Stimulated activated CD8-positive, alpha-beta memory T cell treated with anti-CD3 and anti-CD28 coated beads, Interleukin-15, amount 100 ng/mL, for 4 hours (primary cell): ENCODE measurements at regions not wholly inside any gene's neighbourhood (a gene's known extent, or its start where the extent isn't known, plus 50 kb on each side); places are given as distances from the start of the nearest gene placed in this dataset.

Experiments used
- DNase-seq, 2 donors: peaks; one replicate each; pipeline ENCODE4 v3.0.0-alpha.2; 2020; ENCODE audit warnings: low read depth in 2 of 2

- DNase-seq: no peak
Observed at GRCh38 chr18:40079786-40080185, 1875.2 kb upstream of the PIK3C3 start.

DNA sequence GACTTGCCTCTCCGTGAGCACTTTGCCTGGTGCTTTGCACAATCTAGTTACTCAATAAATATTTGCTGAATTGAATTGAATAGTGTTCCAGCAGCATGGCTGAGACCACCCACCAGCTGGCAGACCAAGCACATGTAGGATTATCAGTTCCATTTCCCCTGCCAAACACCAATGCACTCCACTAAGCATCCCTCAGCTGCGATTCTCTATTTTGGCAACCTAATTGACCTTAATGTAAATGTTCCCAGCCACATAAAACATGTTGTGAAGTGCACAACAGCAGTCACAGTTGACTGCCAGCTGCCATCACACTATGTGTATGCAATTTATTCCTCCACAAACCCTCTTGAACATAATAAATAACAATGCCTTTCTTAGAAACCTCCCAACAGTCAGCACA lies 1879.4 kb upstream of the PIK3C3 start:
- DNase-seq: no peak

DNA sequence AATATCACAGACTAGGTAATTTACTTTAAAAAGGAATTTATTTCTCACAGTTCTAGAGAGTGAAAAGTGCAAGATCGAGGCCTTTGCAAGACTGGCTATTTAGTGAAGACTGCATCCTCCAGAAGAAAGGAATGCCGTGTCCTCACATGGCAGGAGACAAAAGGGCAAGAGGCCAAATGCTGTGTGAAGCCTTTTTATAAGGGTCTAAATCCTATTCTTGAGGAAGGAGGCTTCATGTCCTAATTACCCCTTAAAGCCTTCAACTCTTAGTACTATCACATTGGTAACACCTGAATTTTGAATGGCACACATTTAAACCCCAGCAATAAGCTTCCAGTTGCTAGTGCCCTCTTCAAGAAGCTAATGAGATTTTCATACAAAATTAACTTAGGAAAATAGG lies 1882.3 kb upstream of the PIK3C3 start:
- DNase-seq: no peak

DNA sequence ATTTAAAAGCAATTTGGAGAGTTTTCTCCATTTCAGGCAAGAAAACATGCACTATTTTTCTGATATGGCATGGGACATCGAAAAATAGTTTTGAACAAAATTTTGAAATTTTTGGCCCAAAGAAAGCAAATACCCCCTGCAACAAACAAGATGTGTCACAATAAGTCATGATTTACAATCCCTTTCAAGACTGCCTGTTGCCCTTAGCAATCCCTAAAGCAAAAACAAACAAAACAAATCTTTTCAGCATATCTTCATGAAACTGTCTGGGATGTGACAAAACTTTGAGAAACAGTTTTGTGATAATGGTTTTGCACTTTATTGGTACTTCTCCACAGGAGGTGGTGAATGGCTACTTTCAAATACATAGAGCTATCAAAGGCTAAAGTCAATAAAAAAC lies 1888.7 kb upstream of the PIK3C3 start:
- DNase-seq: no peak

DNA sequence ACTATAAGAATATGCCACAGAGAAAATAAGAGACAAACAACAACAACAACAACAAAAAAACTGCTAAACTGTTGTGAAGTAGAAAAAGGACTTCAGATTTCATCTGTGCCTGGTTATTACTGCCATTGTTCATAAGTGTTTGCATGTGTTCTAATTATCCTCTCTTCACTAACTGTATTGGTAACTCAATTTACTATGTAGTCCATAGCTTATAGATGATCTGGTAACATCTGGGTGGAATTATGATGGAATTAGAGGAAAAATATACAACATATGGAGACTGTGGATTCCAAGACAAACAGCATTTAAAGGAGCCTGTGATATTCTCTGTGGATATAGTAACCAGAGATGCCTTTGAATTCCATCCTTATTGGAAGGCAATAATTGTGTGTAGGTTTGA lies 1891.5 kb upstream of the PIK3C3 start:
- no peak for DNase-seq

- no peak for DNase-seq
Observed at GRCh38 chr18:40061086-40061485, 1893.9 kb upstream of the PIK3C3 start.

DNA sequence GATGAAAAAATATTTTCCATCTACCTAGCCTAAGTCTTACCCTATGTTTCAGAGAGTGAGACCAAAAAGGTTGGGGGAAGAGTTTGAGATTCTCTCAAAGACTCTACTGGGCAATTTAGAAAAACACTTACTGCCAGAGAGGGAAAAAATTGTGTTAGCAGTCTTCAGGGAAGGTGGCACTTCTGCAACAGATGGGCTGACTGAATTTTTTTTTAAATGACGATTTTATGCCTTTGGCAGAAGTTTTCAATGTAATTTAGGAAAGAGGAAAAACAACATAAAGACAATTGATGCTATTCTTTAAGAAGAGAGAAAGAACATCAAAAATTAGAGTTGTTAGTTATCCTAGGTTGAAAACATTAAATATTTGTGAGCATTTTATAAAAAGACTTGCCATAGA lies 1894.5 kb upstream of the PIK3C3 start:
- DNase-seq: no peak

GRCh38 chr18:40058811-40059570 lies 1896.0 kb upstream of the PIK3C3 start:
- no peak for DNase-seq

DNA sequence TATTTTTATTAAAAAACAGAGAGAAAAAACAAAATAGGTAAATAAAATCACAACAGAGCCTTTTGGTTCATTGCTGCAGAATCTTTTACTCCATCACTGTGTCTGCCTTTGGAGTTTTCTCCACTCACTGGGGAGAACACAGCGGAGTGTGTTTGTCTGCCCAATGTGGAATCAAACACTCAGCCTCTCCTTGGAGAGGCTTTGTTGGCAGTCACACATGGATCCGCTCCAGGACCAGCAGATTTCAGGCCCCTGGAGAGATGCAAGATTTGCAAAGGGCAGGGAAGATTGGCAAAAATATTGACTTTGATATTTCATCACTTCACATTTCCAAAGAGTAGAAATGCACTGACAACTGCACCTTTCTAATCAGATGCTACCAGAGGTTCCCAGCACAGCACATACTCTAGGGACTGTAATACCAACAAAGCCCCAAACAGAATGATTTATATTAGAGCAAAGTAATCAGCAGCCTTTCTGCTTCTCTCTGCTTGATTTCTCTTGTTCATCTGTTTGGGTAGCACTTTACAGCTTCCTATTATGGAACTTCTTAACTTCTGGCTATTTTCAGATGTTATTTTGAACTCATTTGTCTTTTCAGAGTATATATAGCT lies 1898.8 kb upstream of the PIK3C3 start:
- no peak for DNase-seq

- no peak for DNase-seq
Observed at GRCh38 chr18:40055262-40055661, 1899.8 kb upstream of the PIK3C3 start.

GRCh38 chr18:40049716-40050115 lies 1905.3 kb upstream of the PIK3C3 start:
- no peak for DNase-seq

- no peak for DNase-seq
Observed at GRCh38 chr18:40048886-40049650, 1906.0 kb upstream of the PIK3C3 start.

DNA sequence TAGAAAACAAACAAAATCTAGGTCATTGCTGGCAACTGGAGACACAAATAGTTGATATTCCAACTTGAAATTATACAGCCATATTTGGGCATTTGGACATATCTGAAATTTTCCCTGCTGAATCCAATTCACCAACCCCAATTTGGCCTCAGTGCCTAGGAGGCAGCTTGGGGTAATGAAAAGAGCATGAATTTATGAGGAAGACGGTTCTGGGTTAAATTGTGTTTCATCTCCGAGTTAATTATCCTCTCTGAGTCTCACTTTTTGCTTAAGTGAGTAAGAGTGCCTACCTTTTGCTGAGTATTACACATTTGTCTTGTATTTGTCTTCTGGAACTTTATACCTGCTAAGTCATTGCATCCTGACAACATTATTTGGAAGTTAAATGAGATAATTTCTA lies 1906.8 kb upstream of the PIK3C3 start:
- no peak for DNase-seq

- DNase-seq: no peak
Observed at GRCh38 chr18:40046596-40046995, 1908.4 kb upstream of the PIK3C3 start.

GRCh38 chr18:40041951-40042350 lies 1913.1 kb upstream of the PIK3C3 start:
- DNase-seq: no peak

DNA sequence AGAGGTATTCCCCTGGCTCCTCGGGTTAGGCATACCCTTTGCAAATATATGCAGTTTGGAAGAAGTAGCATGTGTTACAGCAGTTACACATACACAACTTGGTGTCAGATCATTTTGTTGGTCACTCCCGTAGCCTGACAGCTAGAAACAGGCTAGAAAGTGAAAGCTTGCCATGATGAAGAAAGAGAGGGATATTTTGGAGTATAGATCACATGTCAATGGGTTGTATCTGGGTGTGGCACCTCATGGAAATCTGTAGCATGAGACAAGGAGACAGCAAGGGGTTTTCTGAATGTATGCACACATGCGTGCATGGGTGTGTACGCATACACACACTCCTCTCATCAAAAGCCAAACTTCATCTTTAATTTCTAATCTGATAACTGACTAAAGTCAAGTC lies 1914.5 kb upstream of the PIK3C3 start:
- no peak for DNase-seq

GRCh38 chr18:40037356-40037755 lies 1917.7 kb upstream of the PIK3C3 start:
- no peak for DNase-seq

- no peak for DNase-seq
Observed at GRCh38 chr18:40036861-40037260, 1918.2 kb upstream of the PIK3C3 start.

GRCh38 chr18:40035966-40036365 lies 1919.1 kb upstream of the PIK3C3 start:
- no peak for DNase-seq

DNA sequence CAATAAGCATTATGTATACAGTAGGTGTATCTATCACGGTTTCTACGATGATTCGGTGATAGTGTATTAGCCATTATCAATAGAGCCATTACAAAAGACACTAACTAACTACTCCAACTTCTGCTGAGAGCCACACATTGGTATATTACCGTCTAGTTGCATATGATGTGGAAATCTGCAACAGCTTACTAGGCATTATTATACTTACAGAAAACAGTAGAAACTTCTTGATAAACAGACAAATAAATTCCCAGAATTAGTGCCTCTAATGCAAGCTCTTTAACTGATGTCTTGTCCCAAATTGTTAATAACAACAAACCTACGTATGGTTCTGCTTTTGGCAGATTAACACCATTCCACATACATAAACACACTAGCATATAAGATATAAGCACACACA lies 1923.0 kb upstream of the PIK3C3 start:
- no peak for DNase-seq

DNA sequence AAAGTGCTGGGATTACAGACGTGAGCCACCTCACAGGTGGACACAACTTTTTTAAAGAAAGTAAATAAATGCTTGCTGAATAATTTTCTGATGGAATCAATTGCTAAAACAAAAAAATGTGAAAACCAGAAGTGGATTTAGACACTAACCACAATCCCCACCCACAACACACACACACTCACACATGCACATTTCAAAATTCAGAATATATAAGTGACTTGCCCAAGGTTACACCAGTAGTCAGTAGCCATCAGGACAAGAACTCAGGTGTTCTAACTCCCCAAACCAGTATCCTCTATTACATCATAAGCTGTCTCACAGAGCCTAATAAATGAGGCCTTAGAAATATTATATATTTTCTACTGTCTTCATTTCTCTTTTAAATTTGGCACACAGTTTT lies 1923.6 kb upstream of the PIK3C3 start:
- DNase-seq: no peak

GRCh38 chr18:40019797-40020392 lies 1935.1 kb upstream of the PIK3C3 start:
- DNase-seq: no peak

GRCh38 chr18:40018266-40018665 lies 1936.8 kb upstream of the PIK3C3 start:
- no peak for DNase-seq
